A673 (cell line): ENCODE measurements at regions not wholly inside any gene's neighbourhood (a gene's known extent, or its start where the extent isn't known, plus 50 kb on each side); places are given as distances from the start of the nearest gene placed in this dataset.

Experiments used
- BruUV-seq: library from RNA; stranded (reverse); fragments of 400-500 nt; replicated peaks from 2 replicates; lab custom pipeline; 2021; lab: Mats Ljungman, UMichigan
- CTCF ChIA-PET: fragments of 300-600 bp; sonication (Branson Sonifier 250); formaldehyde crosslinking; loops from one replicate; lab custom pipeline; 2022; ENCODE audit warnings: antibody characterized with exemption; lab: Charles Lee
- POLR2A ChIA-PET: fragments of 300-600 bp; sonication (Branson Sonifier 250); formaldehyde crosslinking; loops from one replicate; lab custom pipeline; 2022; ENCODE audit warnings: antibody characterized with exemption; ENCODE audit not compliant: low non-redundant PET; lab: Charles Lee
- DNase-seq: peaks from one replicate; pipeline ENCODE4 v3.0.0-alpha.2; 2015; ENCODE audit warnings: low spot score
- H3K27ac ChIP-seq: fragments of 200-600 bp; sonication (generic); 2 replicates; pipeline ENCODE4 v1.5.1; 2016; ENCODE audit warnings: mixed run types, low read depth, mild to moderate bottlenecking, mixed read lengths, antibody characterized with exemption, low read length; ENCODE audit not compliant: poor library complexity, severe bottlenecking
- H3K27me3 ChIP-seq: fragments of 200-600 bp; sonication (generic); replicated peaks from 2 replicates; pipeline ENCODE4 v1.6.1; 2017; ENCODE audit warnings: mixed run types, low read depth, mild to moderate bottlenecking, mixed read lengths, antibody characterized with exemption, low read length; ENCODE audit not compliant: insufficient read depth, poor library complexity
- H3K36me3 ChIP-seq: fragments of 200-600 bp; sonication (generic); 2 replicates; pipeline ENCODE4 v1.6.1; 2016; ENCODE audit warnings: mixed run types, mild to moderate bottlenecking, mixed read lengths, antibody characterized with exemption, low read length; ENCODE audit not compliant: insufficient read depth, poor library complexity, severe bottlenecking
- H3K4me1 ChIP-seq: fragments of 200-600 bp; sonication (generic); 2 replicates; pipeline ENCODE4 v1.6.1; 2017; ENCODE audit warnings: mixed run types, mild to moderate bottlenecking, mixed read lengths, antibody characterized with exemption, low read length; ENCODE audit not compliant: insufficient read depth, poor library complexity, severe bottlenecking
- H3K4me3 ChIP-seq: fragments of 200-600 bp; sonication (generic); 2 replicates; pipeline ENCODE4 v1.5.1; 2016; ENCODE audit warnings: low read depth, mixed run types, mild to moderate bottlenecking, mixed read lengths, low read length; ENCODE audit not compliant: poor library complexity, severe bottlenecking
- H3K9me3 ChIP-seq: fragments of 200-600 bp; sonication (generic); 2 replicates; pipeline ENCODE4 v1.6.1; 2016; ENCODE audit warnings: mixed run types, low read depth, mild to moderate bottlenecking, mixed read lengths, antibody characterized with exemption, low read length; ENCODE audit not compliant: poor library complexity, severe bottlenecking
- CTCF ChIP-seq: fragments of 300-800, 200-600 bp; sonication (generic); conservative IDR thresholded peaks from 2 replicates; pipeline ENCODE4 v1.5.1; 2017; ENCODE audit warnings: low read depth, mild to moderate bottlenecking, antibody characterized with exemption, low read length, moderate library complexity, mixed read lengths
- EZH2 ChIP-seq: fragments of 200-600 bp; sonication (generic); IDR thresholded peaks from 2 replicates; pipeline ENCODE4 v1.6.1; 2017; ENCODE audit warnings: borderline replicate concordance, low read depth, mild to moderate bottlenecking, mixed read lengths, antibody characterized with exemption, low read length; ENCODE audit not compliant: poor library complexity, severe bottlenecking
- intact Hi-C: fragments of 100-400 bp; cut with micrococcal nuclease; formaldehyde crosslinking; loops from one replicate; pipeline ENCODE4 v1.10.0; 2022; ENCODE audit not compliant: unreplicated experiment

GRCh38 chr5:130277002-130277401 lies 372.7 kb downstream of the CHSY3 start:
- POLR2A ChIA-PET = no interaction called here
- Histone ChIP-seq H3K36me3 (no peaks in the 10 kb centered on the region), H3K27ac (no peak overlapping the region), H3K27me3 (no peaks in the 10 kb centered on the region), H3K4me3 (no peak overlapping the region), H3K4me1 (no peaks in the 10 kb centered on the region), H3K9me3 (no peaks in the 10 kb centered on the region)
- intact Hi-C loops = no loop called here
- CTCF ChIA-PET = no interaction called here
- no TSS peak for BruUV-seq
- DNase-seq = no peak
- TF ChIP-seq CTCF = no peak
- TF ChIP-seq EZH2 = no peak

- BruUV-seq = no TSS peak
- intact Hi-C loops = no loop called here
- ChIA-PET CTCF (no interaction called here), POLR2A (no interaction called here)
- Histone ChIP-seq H3K27me3 (no peaks in the 10 kb centered on the region), H3K4me1 (no peaks in the 10 kb centered on the region), H3K9me3 (no peaks in the 10 kb centered on the region), H3K4me3 (no peak overlapping the region), H3K36me3 (no peaks in the 10 kb centered on the region), H3K27ac (no peak overlapping the region)
- no peak for TF ChIP-seq EZH2
- DNase-seq = no peak
Measured at GRCh38 chr5:130272837-130273236, 368.6 kb downstream of the CHSY3 start.

- Histone ChIP-seq H3K36me3 (no peaks in the 10 kb centered on the region), H3K9me3 (no peaks in the 10 kb centered on the region), H3K4me3 (no peak overlapping the region), H3K4me1 (no peaks in the 10 kb centered on the region), H3K27ac (no peak overlapping the region), H3K27me3 (no peaks in the 10 kb centered on the region)
- CTCF ChIA-PET = no interaction called here
- BruUV-seq = no TSS peak
- TF ChIP-seq CTCF (no peak), EZH2 (no peak)
- intact Hi-C loops = no loop called here
- POLR2A ChIA-PET = no interaction called here
- DNase-seq = no peak
Measured at GRCh38 chr5:130270786-130271185, 366.5 kb downstream of the CHSY3 start.

- no TSS peak for BruUV-seq
- no peak for TF ChIP-seq CTCF
- no peak for TF ChIP-seq EZH2
Measured at GRCh38 chr5:130268489-130268888, 364.2 kb downstream of the CHSY3 start.

More at GRCh38 chr5:130268489-130268888, 364.2 kb downstream of the CHSY3 start:
- POLR2A ChIA-PET = no interaction called here
- no peaks in the 10 kb centered on the region for H3K36me3 ChIP-seq
- no peaks in the 10 kb centered on the region for H3K4me1 ChIP-seq
- CTCF ChIA-PET = no interaction called here
- H3K9me3 ChIP-seq = no peaks in the 10 kb centered on the region
- no peaks in the 10 kb centered on the region for H3K27me3 ChIP-seq
- no peak overlapping the region for H3K27ac ChIP-seq
- intact Hi-C loops = no loop called here
- DNase-seq = no peak
- H3K4me3 ChIP-seq = no peak overlapping the region
